ENCODE measurements at regions not wholly inside any gene's neighbourhood (a gene's known extent, or its start where the extent isn't known, plus 50 kb on each side); places are given as distances from the start of the nearest gene placed in this dataset.

DNA sequence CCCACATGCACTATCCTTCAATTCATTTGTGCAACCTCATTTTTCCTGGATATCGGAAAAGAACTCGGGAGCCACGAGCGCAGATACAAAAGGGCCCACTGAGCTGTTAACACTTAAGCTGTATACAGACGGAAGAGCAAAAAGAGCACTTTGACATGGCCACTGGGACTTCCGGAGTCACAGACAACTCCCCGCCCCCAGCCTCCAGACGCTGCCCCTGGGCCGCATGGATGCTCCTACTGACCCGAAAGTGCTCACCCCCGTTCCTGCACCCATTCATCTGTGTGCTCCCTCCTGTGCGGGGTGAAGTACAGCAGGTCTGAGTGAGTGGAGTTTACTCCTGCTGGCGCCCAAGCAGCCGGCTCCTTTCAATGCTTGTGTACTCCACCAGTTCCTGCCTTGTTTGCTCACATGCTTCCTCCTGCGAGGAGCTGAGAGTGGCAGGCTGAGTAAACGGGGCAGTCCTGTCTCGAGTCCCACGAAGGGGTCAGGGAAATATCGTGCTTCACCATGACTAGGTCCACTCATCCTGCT is 901.0 kb upstream of the CTNND2 start:
- TF ChIP-seq, protein P1, sequence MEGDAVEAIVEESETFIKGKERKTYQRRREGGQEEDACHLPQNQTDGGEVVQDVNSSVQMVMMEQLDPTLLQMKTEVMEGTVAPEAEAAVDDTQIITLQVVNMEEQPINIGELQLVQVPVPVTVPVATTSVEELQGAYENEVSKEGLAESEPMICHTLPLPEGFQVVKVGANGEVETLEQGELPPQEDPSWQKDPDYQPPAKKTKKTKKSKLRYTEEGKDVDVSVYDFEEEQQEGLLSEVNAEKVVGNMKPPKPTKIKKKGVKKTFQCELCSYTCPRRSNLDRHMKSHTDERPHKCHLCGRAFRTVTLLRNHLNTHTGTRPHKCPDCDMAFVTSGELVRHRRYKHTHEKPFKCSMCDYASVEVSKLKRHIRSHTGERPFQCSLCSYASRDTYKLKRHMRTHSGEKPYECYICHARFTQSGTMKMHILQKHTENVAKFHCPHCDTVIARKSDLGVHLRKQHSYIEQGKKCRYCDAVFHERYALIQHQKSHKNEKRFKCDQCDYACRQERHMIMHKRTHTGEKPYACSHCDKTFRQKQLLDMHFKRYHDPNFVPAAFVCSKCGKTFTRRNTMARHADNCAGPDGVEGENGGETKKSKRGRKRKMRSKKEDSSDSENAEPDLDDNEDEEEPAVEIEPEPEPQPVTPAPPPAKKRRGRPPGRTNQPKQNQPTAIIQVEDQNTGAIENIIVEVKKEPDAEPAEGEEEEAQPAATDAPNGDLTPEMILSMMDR (conservative IDR thresholded peaks at IDR 0.05; ENCODE audit: low read depth in 2 of 2) = no peak
- TF ChIP-seq EZH2 (IDR thresholded peaks at IDR 0.05; ENCODE audit: low read depth, unreplicated experiment) (no peak), CREB1 (CRISPR knock-in tag; IDR thresholded peaks at IDR 0.05; ENCODE audit: low read depth) (no peak), POLR2AphosphoS5 (IDR thresholded peaks at IDR 0.05; ENCODE audit: low read depth) (no peak), EZH2phosphoT487 (IDR thresholded peaks at IDR 0.05; ENCODE audit: unreplicated experiment) (no peak), NANOG (IDR thresholded peaks at IDR 0.05; ENCODE audit: borderline replicate concordance) (no peak), ZNF114 (CRISPR knock-in tag; IDR thresholded peaks at IDR 0.05) (no peak), JUNB (IDR thresholded peaks at IDR 0.05; ENCODE audit: unreplicated experiment) (no peak), STAT1 (IDR thresholded peaks at IDR 0.05; ENCODE audit: unreplicated experiment) (no peak)
- TF ChIP-seq, protein P2, sequence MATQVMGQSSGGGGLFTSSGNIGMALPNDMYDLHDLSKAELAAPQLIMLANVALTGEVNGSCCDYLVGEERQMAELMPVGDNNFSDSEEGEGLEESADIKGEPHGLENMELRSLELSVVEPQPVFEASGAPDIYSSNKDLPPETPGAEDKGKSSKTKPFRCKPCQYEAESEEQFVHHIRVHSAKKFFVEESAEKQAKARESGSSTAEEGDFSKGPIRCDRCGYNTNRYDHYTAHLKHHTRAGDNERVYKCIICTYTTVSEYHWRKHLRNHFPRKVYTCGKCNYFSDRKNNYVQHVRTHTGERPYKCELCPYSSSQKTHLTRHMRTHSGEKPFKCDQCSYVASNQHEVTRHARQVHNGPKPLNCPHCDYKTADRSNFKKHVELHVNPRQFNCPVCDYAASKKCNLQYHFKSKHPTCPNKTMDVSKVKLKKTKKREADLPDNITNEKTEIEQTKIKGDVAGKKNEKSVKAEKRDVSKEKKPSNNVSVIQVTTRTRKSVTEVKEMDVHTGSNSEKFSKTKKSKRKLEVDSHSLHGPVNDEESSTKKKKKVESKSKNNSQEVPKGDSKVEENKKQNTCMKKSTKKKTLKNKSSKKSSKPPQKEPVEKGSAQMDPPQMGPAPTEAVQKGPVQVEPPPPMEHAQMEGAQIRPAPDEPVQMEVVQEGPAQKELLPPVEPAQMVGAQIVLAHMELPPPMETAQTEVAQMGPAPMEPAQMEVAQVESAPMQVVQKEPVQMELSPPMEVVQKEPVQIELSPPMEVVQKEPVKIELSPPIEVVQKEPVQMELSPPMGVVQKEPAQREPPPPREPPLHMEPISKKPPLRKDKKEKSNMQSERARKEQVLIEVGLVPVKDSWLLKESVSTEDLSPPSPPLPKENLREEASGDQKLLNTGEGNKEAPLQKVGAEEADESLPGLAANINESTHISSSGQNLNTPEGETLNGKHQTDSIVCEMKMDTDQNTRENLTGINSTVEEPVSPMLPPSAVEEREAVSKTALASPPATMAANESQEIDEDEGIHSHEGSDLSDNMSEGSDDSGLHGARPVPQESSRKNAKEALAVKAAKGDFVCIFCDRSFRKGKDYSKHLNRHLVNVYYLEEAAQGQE (IDR thresholded peaks at IDR 0.05; ENCODE audit: unreplicated experiment) = no peak
- TF ChIP-seq, protein P3, sequence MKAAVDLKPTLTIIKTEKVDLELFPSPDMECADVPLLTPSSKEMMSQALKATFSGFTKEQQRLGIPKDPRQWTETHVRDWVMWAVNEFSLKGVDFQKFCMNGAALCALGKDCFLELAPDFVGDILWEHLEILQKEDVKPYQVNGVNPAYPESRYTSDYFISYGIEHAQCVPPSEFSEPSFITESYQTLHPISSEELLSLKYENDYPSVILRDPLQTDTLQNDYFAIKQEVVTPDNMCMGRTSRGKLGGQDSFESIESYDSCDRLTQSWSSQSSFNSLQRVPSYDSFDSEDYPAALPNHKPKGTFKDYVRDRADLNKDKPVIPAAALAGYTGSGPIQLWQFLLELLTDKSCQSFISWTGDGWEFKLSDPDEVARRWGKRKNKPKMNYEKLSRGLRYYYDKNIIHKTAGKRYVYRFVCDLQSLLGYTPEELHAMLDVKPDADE (IDR thresholded peaks at IDR 0.05) = no peak

Data from GM23338 (cell line).